ENCODE measurements at regions not wholly inside any gene's neighbourhood (a gene's known extent, or its start where the extent isn't known, plus 50 kb on each side); places are given as distances from the start of the nearest gene placed in this dataset.

GRCh38 chr3:44117239-44117638 is 124.4 kb upstream of the TOPAZ1 start:
- Histone ChIP-seq H3K4me1 (peaks cover 0 to 8% (median 0%) of the 10 kb centered on the region in 9 donors), H3K4me3 (no peak overlapping the region), H3K27ac (no peak overlapping the region), H3K36me3 (no peaks in the 10 kb centered on the region), H3K27me3 (peaks cover 0 to 29% (median 13%) of the 10 kb centered on the region in 7 donors), H3K9me3 (no peaks in the 10 kb centered on the region)
- DNase-seq (no peak), ATAC-seq (no peak)
- no peak for TF ChIP-seq CTCF (IDR thresholded peaks at IDR 0.05)
- intact Hi-C loops (cut with DNase I): no loop called here
- 47 to 55% methylated on average over 2 of the region's 2 CpGs for WGBS, 2 donors

GRCh38 chr3:44117736-44118135 is 124.0 kb upstream of the TOPAZ1 start:
- 74 to 84% methylated on average over 5 of the region's 5 CpGs for WGBS, 2 donors
- ATAC-seq (no peak), DNase-seq (no peak)
- Histone ChIP-seq H3K4me1 (peaks cover 0 to 8% (median 0%) of the 10 kb centered on the region in 9 donors), H3K27ac (no peak overlapping the region), H3K4me3 (no peak overlapping the region), H3K27me3 (peaks cover 0 to 29% (median 13%) of the 10 kb centered on the region in 7 donors), H3K9me3 (no peaks in the 10 kb centered on the region), H3K36me3 (no peaks in the 10 kb centered on the region)
- intact Hi-C loops (cut with DNase I): no loop called here
- TF ChIP-seq CTCF (IDR thresholded peaks at IDR 0.05): no peak

GRCh38 chr3:44120721-44121582 is 120.7 kb upstream of the TOPAZ1 start:
- DNase-seq (peak in 1 of 2 donors; percentile 13), ATAC-seq (peak in 7 of 8 donors; percentile 47 to 93 (median 68))
- Histone ChIP-seq H3K9me3 (no peaks in the 10 kb centered on the region), H3K36me3 (no peaks in the 10 kb centered on the region), H3K4me3 (no peak overlapping the region), H3K27me3 (peaks cover 0 to under 1% (median 0%) of the 10 kb centered on the region in 7 donors), H3K27ac (no peak overlapping the region), H3K4me1 (peaks cover 0 to 8% (median 0%) of the 10 kb centered on the region in 9 donors)
- 48 to 53% methylated on average over 6 of the region's 6 CpGs for WGBS, 2 donors
- intact Hi-C loops (cut with DNase I): no loop called here
- TF ChIP-seq CTCF (IDR thresholded peaks at IDR 0.05): no peak

- H3K9me3 ChIP-seq: no peaks in the 10 kb centered on the region
- intact Hi-C loops (cut with DNase I): no loop called here
- peaks cover 0 to 8% (median 0%) of the 10 kb centered on the region in 9 donors for H3K4me1 ChIP-seq
- ATAC-seq: no peak
- H3K36me3 ChIP-seq: no peaks in the 10 kb centered on the region
- 87 to 94% methylated on average over 2 of the region's 2 CpGs for WGBS, 2 donors
- no peak overlapping the region for H3K4me3 ChIP-seq
- peaks cover 0 to 5% (median 0%) of the 10 kb centered on the region in 7 donors for H3K27me3 ChIP-seq
- DNase-seq: no peak
- TF ChIP-seq CTCF (IDR thresholded peaks at IDR 0.05): no peak
- no peak overlapping the region for H3K27ac ChIP-seq
Observed at GRCh38 chr3:44125246-44125645, 116.4 kb upstream of the TOPAZ1 start.
